Neural cell (in vitro differentiated cells): ENCODE measurements at regions not wholly inside any gene's neighbourhood (a gene's known extent, or its start where the extent isn't known, plus 50 kb on each side); places are given as distances from the start of the nearest gene placed in this dataset.

ENCODE experiments used
- POLR2AphosphoS5 ChIP-seq: IDR thresholded peaks from 2 replicates; pipeline ENCODE4 v1.6.1; 2012
- TF ChIP-seq, protein P1 (sequence below): IDR thresholded peaks from 2 replicates; pipeline ENCODE4 v1.6.1; 2012; ENCODE audit warnings: borderline replicate concordance
- TF ChIP-seq, protein P2 (sequence below): fragments of 450-650 bp; IDR thresholded peaks from 2 replicates; pipeline ENCODE4 v1.5.1; 2014; ENCODE audit warnings: antibody characterized with exemption, mild to moderate bottlenecking, moderate library complexity; ENCODE audit not compliant: poor library complexity, severe bottlenecking

GRCh38 chr6:168826078-168826390, 385.1 kb downstream of the SMOC2 start:
- TF ChIP-seq POLR2AphosphoS5 = no peak
- TF ChIP-seq, protein P1, sequence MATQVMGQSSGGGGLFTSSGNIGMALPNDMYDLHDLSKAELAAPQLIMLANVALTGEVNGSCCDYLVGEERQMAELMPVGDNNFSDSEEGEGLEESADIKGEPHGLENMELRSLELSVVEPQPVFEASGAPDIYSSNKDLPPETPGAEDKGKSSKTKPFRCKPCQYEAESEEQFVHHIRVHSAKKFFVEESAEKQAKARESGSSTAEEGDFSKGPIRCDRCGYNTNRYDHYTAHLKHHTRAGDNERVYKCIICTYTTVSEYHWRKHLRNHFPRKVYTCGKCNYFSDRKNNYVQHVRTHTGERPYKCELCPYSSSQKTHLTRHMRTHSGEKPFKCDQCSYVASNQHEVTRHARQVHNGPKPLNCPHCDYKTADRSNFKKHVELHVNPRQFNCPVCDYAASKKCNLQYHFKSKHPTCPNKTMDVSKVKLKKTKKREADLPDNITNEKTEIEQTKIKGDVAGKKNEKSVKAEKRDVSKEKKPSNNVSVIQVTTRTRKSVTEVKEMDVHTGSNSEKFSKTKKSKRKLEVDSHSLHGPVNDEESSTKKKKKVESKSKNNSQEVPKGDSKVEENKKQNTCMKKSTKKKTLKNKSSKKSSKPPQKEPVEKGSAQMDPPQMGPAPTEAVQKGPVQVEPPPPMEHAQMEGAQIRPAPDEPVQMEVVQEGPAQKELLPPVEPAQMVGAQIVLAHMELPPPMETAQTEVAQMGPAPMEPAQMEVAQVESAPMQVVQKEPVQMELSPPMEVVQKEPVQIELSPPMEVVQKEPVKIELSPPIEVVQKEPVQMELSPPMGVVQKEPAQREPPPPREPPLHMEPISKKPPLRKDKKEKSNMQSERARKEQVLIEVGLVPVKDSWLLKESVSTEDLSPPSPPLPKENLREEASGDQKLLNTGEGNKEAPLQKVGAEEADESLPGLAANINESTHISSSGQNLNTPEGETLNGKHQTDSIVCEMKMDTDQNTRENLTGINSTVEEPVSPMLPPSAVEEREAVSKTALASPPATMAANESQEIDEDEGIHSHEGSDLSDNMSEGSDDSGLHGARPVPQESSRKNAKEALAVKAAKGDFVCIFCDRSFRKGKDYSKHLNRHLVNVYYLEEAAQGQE = no peak
- TF ChIP-seq, protein P2, sequence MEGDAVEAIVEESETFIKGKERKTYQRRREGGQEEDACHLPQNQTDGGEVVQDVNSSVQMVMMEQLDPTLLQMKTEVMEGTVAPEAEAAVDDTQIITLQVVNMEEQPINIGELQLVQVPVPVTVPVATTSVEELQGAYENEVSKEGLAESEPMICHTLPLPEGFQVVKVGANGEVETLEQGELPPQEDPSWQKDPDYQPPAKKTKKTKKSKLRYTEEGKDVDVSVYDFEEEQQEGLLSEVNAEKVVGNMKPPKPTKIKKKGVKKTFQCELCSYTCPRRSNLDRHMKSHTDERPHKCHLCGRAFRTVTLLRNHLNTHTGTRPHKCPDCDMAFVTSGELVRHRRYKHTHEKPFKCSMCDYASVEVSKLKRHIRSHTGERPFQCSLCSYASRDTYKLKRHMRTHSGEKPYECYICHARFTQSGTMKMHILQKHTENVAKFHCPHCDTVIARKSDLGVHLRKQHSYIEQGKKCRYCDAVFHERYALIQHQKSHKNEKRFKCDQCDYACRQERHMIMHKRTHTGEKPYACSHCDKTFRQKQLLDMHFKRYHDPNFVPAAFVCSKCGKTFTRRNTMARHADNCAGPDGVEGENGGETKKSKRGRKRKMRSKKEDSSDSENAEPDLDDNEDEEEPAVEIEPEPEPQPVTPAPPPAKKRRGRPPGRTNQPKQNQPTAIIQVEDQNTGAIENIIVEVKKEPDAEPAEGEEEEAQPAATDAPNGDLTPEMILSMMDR = no peak
